GM12891 (cell line): ENCODE measurements at regions not wholly inside any gene's neighbourhood (a gene's known extent, or its start where the extent isn't known, plus 50 kb on each side); places are given as distances from the start of the nearest gene placed in this dataset.

Experiments
- PAX5 ChIP-seq: IDR thresholded peaks from 2 replicates; pipeline ENCODE4 v1.6.1; 2011; ENCODE audit warnings: low read length, moderate library complexity, mild to moderate bottlenecking; ENCODE audit not compliant: insufficient read depth, severe bottlenecking
- POLR2A ChIP-seq: IDR thresholded peaks from 2 replicates; pipeline ENCODE4 v1.6.1; 2011; ENCODE audit warnings: low read depth, low read length, control low read depth
- POLR2AphosphoS5 ChIP-seq: IDR thresholded peaks from 2 replicates; pipeline ENCODE4 v1.6.1; 2011; ENCODE audit warnings: low read depth, low read length, control low read depth
- POU2F2 ChIP-seq: IDR thresholded peaks from 2 replicates; pipeline ENCODE4 v1.6.1; 2011; ENCODE audit warnings: low read depth, mild to moderate bottlenecking, control low read depth, low read length, moderate library complexity
- SPI1 ChIP-seq: IDR thresholded peaks from 2 replicates; pipeline ENCODE4 v1.6.1; 2011; ENCODE audit warnings: low read depth, low read length, control low read depth
- TAF1 ChIP-seq: IDR thresholded peaks from 2 replicates; pipeline ENCODE4 v1.6.1; 2011; ENCODE audit warnings: low read depth, low read length, control low read depth

- TF ChIP-seq POLR2AphosphoS5 (no peak), TAF1 (no peak), POLR2A (no peak), SPI1 (no peak), PAX5 (no peak), POU2F2 (no peak)
These were observed 731.6 kb upstream of the MANEA start for GRCh38 chr6:94845742-94846141.
